ENCODE measurements at regions not wholly inside any gene's neighbourhood (a gene's known extent, or its start where the extent isn't known, plus 50 kb on each side); places are given as distances from the start of the nearest gene placed in this dataset.
A peak's percentile ranks its signal among the peaks of the same experiment; 100 is the strongest.
"Not testable (repeated sequence)": the region's sequence is repeated elsewhere in the genome, so short reads cannot be mapped to it uniquely, and the experiment has no call there.

- H3K4me3 ChIP-seq (ENCODE audit: low read length), result no peak overlapping the region
- no peaks in the 10 kb centered on the region for H3K4me1 Mint-ChIP-seq
- no peak overlapping the region for H3K27ac Mint-ChIP-seq
- H3K4me1 ChIP-seq (ENCODE audit: insufficient read depth, low read length), result no peaks in the 10 kb centered on the region
- H3K4me3 Mint-ChIP-seq, result no peak overlapping the region
- ChIA-PET POLR2A (no interaction called here), CTCF (no interaction called here)
- no peaks in the 10 kb centered on the region for H3K27me3 ChIP-seq (ENCODE audit: insufficient read depth, low read length, poor library complexity, severe bottlenecking)
- no peaks in the 10 kb centered on the region for H3K9me3 Mint-ChIP-seq
- peaks cover 0 to 3% of the 10 kb centered on the region in 2 donors for H3K27me3 Mint-ChIP-seq
- DNase-seq, result no peak
- no peaks in the 10 kb centered on the region for H3K36me3 ChIP-seq (ENCODE audit: insufficient read depth, low read length)
- no peak overlapping the region for H3K27ac ChIP-seq (ENCODE audit: low read depth, low read length)
- no peaks in the 10 kb centered on the region for H3K9me3 ChIP-seq (ENCODE audit: low read length)
- H3K36me3 Mint-ChIP-seq, result no peaks in the 10 kb centered on the region
Observed at GRCh38 chr6:170058878-170059485, 231.9 kb downstream of the DLL1 start.

GRCh38 chr6:170057961-170058877, 232.7 kb downstream of the DLL1 start:
- Mint-ChIP-seq H3K4me3 (no peak overlapping the region), H3K27me3 (peaks cover 0 to 3% of the 10 kb centered on the region in 2 donors), H3K4me1 (no peaks in the 10 kb centered on the region), H3K36me3 (no peaks in the 10 kb centered on the region), H3K27ac (no peak overlapping the region), H3K9me3 (no peaks in the 10 kb centered on the region)
- ChIA-PET CTCF (no interaction called here), POLR2A (no interaction called here)
- H3K4me1 ChIP-seq (ENCODE audit: insufficient read depth, low read length), result no peaks in the 10 kb centered on the region
- H3K36me3 ChIP-seq (ENCODE audit: insufficient read depth, low read length), result no peaks in the 10 kb centered on the region
- no peaks in the 10 kb centered on the region for H3K27me3 ChIP-seq (ENCODE audit: insufficient read depth, low read length, poor library complexity, severe bottlenecking)
- DNase-seq, result no peak
- no peak overlapping the region for H3K4me3 ChIP-seq (ENCODE audit: low read length)
- no peaks in the 10 kb centered on the region for H3K9me3 ChIP-seq (ENCODE audit: low read length)
- H3K27ac ChIP-seq (ENCODE audit: low read depth, low read length), result no peak overlapping the region

GRCh38 chr6:170057034-170057734, 233.7 kb downstream of the DLL1 start:
- H3K27me3 Mint-ChIP-seq, result no peaks in the 10 kb centered on the region

GRCh38 chr6:170056278-170056711, 234.6 kb downstream of the DLL1 start:
- Mint-ChIP-seq H3K4me1 (no peaks in the 10 kb centered on the region), H3K4me3 (no peak overlapping the region), H3K36me3 (no peaks in the 10 kb centered on the region), H3K27ac (no peak overlapping the region), H3K9me3 (no peaks in the 10 kb centered on the region), H3K27me3 (no peaks in the 10 kb centered on the region)
- CTCF ChIA-PET, result no interaction called here
- Histone ChIP-seq H3K27me3 (ENCODE audit: insufficient read depth, low read length, poor library complexity, severe bottlenecking) (no peaks in the 10 kb centered on the region), H3K9me3 (ENCODE audit: low read length) (no peaks in the 10 kb centered on the region), H3K4me1 (ENCODE audit: insufficient read depth, low read length) (no peaks in the 10 kb centered on the region), H3K36me3 (ENCODE audit: insufficient read depth, low read length) (no peaks in the 10 kb centered on the region), H3K27ac (ENCODE audit: low read depth, low read length) (no peak overlapping the region), H3K4me3 (ENCODE audit: low read length) (no peak overlapping the region)
- no peak for DNase-seq
- POLR2A ChIA-PET, result no interaction called here

More at GRCh38 chr6:170057034-170057734, 233.7 kb downstream of the DLL1 start:
- Mint-ChIP-seq H3K9me3 (no peaks in the 10 kb centered on the region), H3K27ac (no peak overlapping the region), H3K36me3 (no peaks in the 10 kb centered on the region), H3K4me1 (no peaks in the 10 kb centered on the region), H3K4me3 (no peak overlapping the region)
- Histone ChIP-seq H3K4me3 (ENCODE audit: low read length) (no peak overlapping the region), H3K9me3 (ENCODE audit: low read length) (no peaks in the 10 kb centered on the region), H3K27ac (ENCODE audit: low read depth, low read length) (no peak overlapping the region), H3K36me3 (ENCODE audit: insufficient read depth, low read length) (no peaks in the 10 kb centered on the region), H3K27me3 (ENCODE audit: insufficient read depth, low read length, poor library complexity, severe bottlenecking) (no peaks in the 10 kb centered on the region), H3K4me1 (ENCODE audit: insufficient read depth, low read length) (no peaks in the 10 kb centered on the region)
- ChIA-PET POLR2A (no interaction called here), CTCF (no interaction called here)
- DNase-seq, result no peak

GRCh38 chr6:170055797-170056196, 235.1 kb downstream of the DLL1 start:
- H3K27ac ChIP-seq (ENCODE audit: low read depth, low read length); H3K36me3 Mint-ChIP-seq; H3K27me3 ChIP-seq (ENCODE audit: insufficient read depth, low read length, poor library complexity, severe bottlenecking); H3K9me3 ChIP-seq (ENCODE audit: low read length); H3K4me1 ChIP-seq (ENCODE audit: insufficient read depth, low read length); H3K9me3 Mint-ChIP-seq; H3K27me3 Mint-ChIP-seq; CTCF ChIA-PET; H3K4me3 Mint-ChIP-seq; POLR2A ChIA-PET; H3K27ac Mint-ChIP-seq; DNase-seq; H3K4me3 ChIP-seq (ENCODE audit: low read length); H3K4me1 Mint-ChIP-seq; H3K36me3 ChIP-seq (ENCODE audit: insufficient read depth, low read length): not testable (repeated sequence)

GRCh38 chr6:170053966-170054661, 236.8 kb downstream of the DLL1 start:
- Mint-ChIP-seq H3K36me3 (no peaks in the 10 kb centered on the region), H3K27ac (no peak overlapping the region), H3K9me3 (no peaks in the 10 kb centered on the region), H3K4me3 (no peak overlapping the region), H3K27me3 (no peaks in the 10 kb centered on the region), H3K4me1 (peaks cover 0 to 3% (median 3%) of the 10 kb centered on the region in 3 donors)
- DNase-seq, result no peak
- H3K36me3 ChIP-seq (ENCODE audit: insufficient read depth, low read length), result no peaks in the 10 kb centered on the region
- H3K4me1 ChIP-seq (ENCODE audit: insufficient read depth, low read length), result no peaks in the 10 kb centered on the region
- ChIA-PET CTCF (no interaction called here), POLR2A (no interaction called here)
- no peaks in the 10 kb centered on the region for H3K9me3 ChIP-seq (ENCODE audit: low read length)
- H3K27ac ChIP-seq (ENCODE audit: low read depth, low read length), result no peak overlapping the region
- H3K27me3 ChIP-seq (ENCODE audit: insufficient read depth, low read length, poor library complexity, severe bottlenecking), result no peaks in the 10 kb centered on the region
- no peak overlapping the region for H3K4me3 ChIP-seq (ENCODE audit: low read length)

- Mint-ChIP-seq H3K27me3 (no peaks in the 10 kb centered on the region), H3K9me3 (no peaks in the 10 kb centered on the region), H3K4me3 (no peak overlapping the region), H3K4me1 (peaks cover 0 to 7% (median 6%) of the 10 kb centered on the region in 3 donors), H3K27ac (peak overlapping the region in 2 of 8 donors; percentile 33 to 47), H3K36me3 (no peaks in the 10 kb centered on the region)
- Histone ChIP-seq H3K27me3 (ENCODE audit: insufficient read depth, low read length, poor library complexity, severe bottlenecking) (no peaks in the 10 kb centered on the region), H3K9me3 (ENCODE audit: low read length) (no peaks in the 10 kb centered on the region), H3K4me3 (ENCODE audit: low read length) (no peak overlapping the region), H3K36me3 (ENCODE audit: insufficient read depth, low read length) (no peaks in the 10 kb centered on the region), H3K27ac (ENCODE audit: low read depth, low read length) (no peak overlapping the region), H3K4me1 (ENCODE audit: insufficient read depth, low read length) (no peaks in the 10 kb centered on the region)
- ChIA-PET CTCF (no interaction called here), POLR2A (no interaction called here)
- DNase-seq, result no peak
Observed at GRCh38 chr6:170052991-170053821, 237.7 kb downstream of the DLL1 start.

Measured in CD8-positive, alpha-beta memory T cell (primary cell).